GM18907 (cell line): ENCODE measurements at regions not wholly inside any gene's neighbourhood (a gene's known extent, or its start where the extent isn't known, plus 50 kb on each side); places are given as distances from the start of the nearest gene placed in this dataset.

Experiments
- ATAC-seq: cut with Tn5 transposase; IDR thresholded peaks from one replicate; pipeline ENCODE4 v1.9.1; 2021; ENCODE audit warnings: mild to moderate bottlenecking, moderate library complexity; ENCODE audit not compliant: unreplicated experiment

- no peak for ATAC-seq
Measured at GRCh38 chr5:40010436-40010835, 585.7 kb upstream of the DAB2 start.

- ATAC-seq = no peak
Measured at GRCh38 chr5:40006260-40006659, 581.5 kb upstream of the DAB2 start.

GRCh38 chr5:40001796-40002195, 577.0 kb upstream of the DAB2 start:
- ATAC-seq = no peak

GRCh38 chr5:39998518-39998917, 573.7 kb upstream of the DAB2 start:
- ATAC-seq = no peak

GRCh38 chr5:39995990-39996389, 571.2 kb upstream of the DAB2 start:
- ATAC-seq = no peak

- ATAC-seq = no peak
Measured at GRCh38 chr5:39992617-39993202, 567.9 kb upstream of the DAB2 start.

GRCh38 chr5:39986614-39987013, 561.8 kb upstream of the DAB2 start:
- no peak for ATAC-seq

- ATAC-seq = no peak
Measured at GRCh38 chr5:39980056-39980455, 555.3 kb upstream of the DAB2 start.

- ATAC-seq = no peak
Measured at GRCh38 chr5:39977066-39977655, 552.4 kb upstream of the DAB2 start.

- ATAC-seq = peak; percentile 95
Measured at GRCh38 chr5:39970117-39970798, 545.5 kb upstream of the DAB2 start.

GRCh38 chr5:39968381-39968780, 543.6 kb upstream of the DAB2 start:
- no peak for ATAC-seq

- ATAC-seq = no peak
Measured at GRCh38 chr5:39955156-39955555, 530.4 kb upstream of the DAB2 start.

GRCh38 chr5:39951070-39951469, 526.3 kb upstream of the DAB2 start:
- ATAC-seq = no peak

- ATAC-seq = peak; percentile 88
Measured at GRCh38 chr5:39948867-39949468, 524.2 kb upstream of the DAB2 start.

GRCh38 chr5:39948341-39948740, 523.6 kb upstream of the DAB2 start:
- no peak for ATAC-seq

GRCh38 chr5:39947657-39948056, 522.9 kb upstream of the DAB2 start:
- ATAC-seq = no peak

- ATAC-seq = no peak
Measured at GRCh38 chr5:39946356-39947045, 521.7 kb upstream of the DAB2 start.

GRCh38 chr5:39945870-39946269, 521.1 kb upstream of the DAB2 start:
- ATAC-seq = no peak

- ATAC-seq = no peak
Measured at GRCh38 chr5:39943811-39944210, 519.0 kb upstream of the DAB2 start.

GRCh38 chr5:39942606-39943005, 517.8 kb upstream of the DAB2 start:
- no peak for ATAC-seq

- ATAC-seq = no peak
Measured at GRCh38 chr5:39941416-39941815, 516.6 kb upstream of the DAB2 start.
